PC-3 (cell line): ENCODE measurements at regions not wholly inside any gene's neighbourhood (a gene's known extent, or its start where the extent isn't known, plus 50 kb on each side); places are given as distances from the start of the nearest gene placed in this dataset.

Source experiments
- ATAC-seq: fragments of 200-7000 bp; cut with Tn5 transposase; 2 replicates; pipeline ENCODE4 v1.9.1; 2020; ENCODE audit warnings: mild to moderate bottlenecking, moderate library complexity
- BruUV-seq: library from RNA; stranded (reverse); fragments of 400-500 nt; replicated peaks from 2 replicates; lab custom pipeline; 2021; lab: Mats Ljungman, UMichigan
- CTCF ChIA-PET: fragments of 300-600 bp; sonication (Branson Sonifier 250); formaldehyde crosslinking; loops from one replicate; lab custom pipeline; 2022; ENCODE audit warnings: antibody characterized with exemption; lab: Charles Lee
- POLR2A ChIA-PET: fragments of 300-600 bp; sonication (Branson Sonifier 250); formaldehyde crosslinking; loops from one replicate; lab custom pipeline; 2022; ENCODE audit warnings: antibody characterized with exemption; ENCODE audit not compliant: unreplicated experiment; lab: Charles Lee
- DNase-seq: peaks from one replicate; pipeline ENCODE4 v3.0.0-alpha.2; 2015
- H2AFZ ChIP-seq: fragments of 300-600 bp; sonication (generic); 2 replicates; pipeline ENCODE4 v1.6.0; 2016; ENCODE audit warnings: antibody characterized with exemption, low read length
- H3F3A ChIP-seq: fragments of 300-600 bp; sonication (generic); one replicate; pipeline ENCODE4 v1.6.0; 2017; ENCODE audit warnings: antibody characterized with exemption, low read length, control low read depth, mild to moderate bottlenecking; ENCODE audit not compliant: unreplicated experiment
- H3K27ac ChIP-seq: fragments of 300-600 bp; sonication (generic); 2 replicates; pipeline ENCODE4 v1.5.1; 2016; ENCODE audit warnings: mild to moderate bottlenecking, low read length
- H3K27me3 ChIP-seq: fragments of 300-600 bp; sonication (generic); 2 replicates; pipeline ENCODE4 v1.6.1; 2016; ENCODE audit warnings: low read length, mixed read lengths
- H3K36me3 ChIP-seq: fragments of 300-600 bp; sonication (generic); 2 replicates; pipeline ENCODE4 v1.6.1; 2016; ENCODE audit warnings: low read depth, mixed run types, low read length, mixed read lengths
- H3K4me1 ChIP-seq: fragments of 300-600 bp; sonication (generic); 2 replicates; pipeline ENCODE4 v1.5.1; 2016; ENCODE audit warnings: low read length; ENCODE audit not compliant: insufficient read depth
- H3K4me2 ChIP-seq: fragments of 300-600 bp; sonication (generic); 2 replicates; pipeline ENCODE4 v1.6.0; 2016; ENCODE audit warnings: low read length
- H3K4me3 ChIP-seq: fragments of 300-600 bp; sonication (generic); 2 replicates; pipeline ENCODE4 v1.5.1; 2016; ENCODE audit warnings: mild to moderate bottlenecking, low read length, mixed read lengths
- H3K79me2 ChIP-seq: fragments of 300-600 bp; sonication (generic); 2 replicates; pipeline ENCODE4 v1.6.1; 2017; ENCODE audit warnings: low read length, mixed read lengths
- H3K9ac ChIP-seq: fragments of 300-600 bp; sonication (generic); 2 replicates; pipeline ENCODE4 v1.6.0; 2016; ENCODE audit warnings: mild to moderate bottlenecking, low read length
- H3K9me2 ChIP-seq: fragments of 300-600 bp; sonication (generic); replicated peaks from 2 replicates; pipeline ENCODE4 v1.6.1; 2016; ENCODE audit warnings: mixed run types, low read length, mixed read lengths
- H3K9me3 ChIP-seq: fragments of 300-600 bp; sonication (generic); 2 replicates; pipeline ENCODE4 v1.6.1; 2016; ENCODE audit warnings: low read length, mixed read lengths
- H4K20me1 ChIP-seq: fragments of 300-600 bp; sonication (generic); 2 replicates; pipeline ENCODE4 v1.6.1; 2016; ENCODE audit warnings: low read length, mixed read lengths
- CTCF ChIP-seq: fragments of 300-600 bp; sonication (generic); conservative IDR thresholded peaks from 2 replicates; pipeline ENCODE4 v1.5.1; 2017; ENCODE audit warnings: antibody characterized with exemption, low read depth, mild to moderate bottlenecking, low read length
- EZH2 ChIP-seq: fragments of 300-600 bp; sonication (generic); IDR thresholded peaks from one replicate; pipeline ENCODE4 v1.6.1; 2017; ENCODE audit warnings: antibody characterized with exemption, mild to moderate bottlenecking, low read length; ENCODE audit not compliant: unreplicated experiment
- EZH2phosphoT487 ChIP-seq: fragments of 300-600 bp; sonication (generic); IDR thresholded peaks from 2 replicates; pipeline ENCODE4 v1.6.1; 2018; ENCODE audit warnings: mild to moderate bottlenecking, antibody characterized with exemption, low read length, borderline replicate concordance
- intact Hi-C: fragments of 100-400 bp; cut with micrococcal nuclease; formaldehyde crosslinking; loops from 2 replicates; pipeline ENCODE4 v1.9.0; 2023

- ATAC-seq, result no peak
- intact Hi-C loops, result no loop called here
- Histone ChIP-seq H3K27ac (no peak overlapping the region), H3K9ac (no peak overlapping the region), H3K4me1 (peaks cover 12% of the 10 kb centered on the region; the same call in 1 of the 2 replicates), H3F3A (no peaks in the 10 kb centered on the region), H3K9me3 (no peaks in the 10 kb centered on the region), H2AFZ (no peak overlapping the region), H3K79me2 (no peaks in the 10 kb centered on the region), H3K27me3 (no peaks in the 10 kb centered on the region), H3K4me3 (no peak overlapping the region), H3K4me2 (no peak overlapping the region), H3K36me3 (no peaks in the 10 kb centered on the region), H3K9me2 (no peaks in the 10 kb centered on the region), H4K20me1 (no peaks in the 10 kb centered on the region)
- no TSS peak for BruUV-seq
- TF ChIP-seq EZH2phosphoT487, result no peak
- TF ChIP-seq EZH2, result no peak
- no peak for TF ChIP-seq CTCF
- peak; percentile 10 for DNase-seq
- POLR2A ChIA-PET, result no interaction called here
- CTCF ChIA-PET, result no interaction called here
Observed at GRCh38 chr2:66048667-66049066, 386.3 kb upstream of the MEIS1 start.

GRCh38 chr2:66041902-66042657 is 392.8 kb upstream of the MEIS1 start:
- Histone ChIP-seq H3F3A (no peaks in the 10 kb centered on the region), H3K36me3 (no peaks in the 10 kb centered on the region), H3K4me1 (no peaks in the 10 kb centered on the region), H3K27ac (no peak overlapping the region), H3K9ac (no peak overlapping the region), H3K9me3 (no peaks in the 10 kb centered on the region), H3K79me2 (no peaks in the 10 kb centered on the region), H3K9me2 (no peaks in the 10 kb centered on the region), H3K4me3 (no peak overlapping the region), H4K20me1 (no peaks in the 10 kb centered on the region), H2AFZ (no peak overlapping the region), H3K4me2 (no peak overlapping the region), H3K27me3 (peaks cover 26% of the 10 kb centered on the region; the same call in 1 of the 2 replicates)
- BruUV-seq, result no TSS peak
- DNase-seq (no peak), ATAC-seq (no peak)
- intact Hi-C loops, result no loop called here
- POLR2A ChIA-PET, result no interaction called here
- TF ChIP-seq EZH2phosphoT487, result no peak
- TF ChIP-seq EZH2, result no peak
- no peak for TF ChIP-seq CTCF
- CTCF ChIA-PET, result no interaction called here

- ChIA-PET POLR2A (no interaction called here), CTCF (no interaction called here)
- H3K9ac ChIP-seq, result no peak overlapping the region
- BruUV-seq, result no TSS peak
- no peaks in the 10 kb centered on the region for H3K79me2 ChIP-seq
- H3K4me1 ChIP-seq, result no peaks in the 10 kb centered on the region
- no peak overlapping the region for H3K4me3 ChIP-seq
- intact Hi-C loops, result no loop called here
- H3K9me3 ChIP-seq, result no peaks in the 10 kb centered on the region
- no peak overlapping the region for H3K4me2 ChIP-seq
- no peak for TF ChIP-seq EZH2
- no peak for TF ChIP-seq CTCF
- no peak for TF ChIP-seq EZH2phosphoT487
- no peak overlapping the region for H2AFZ ChIP-seq
- H4K20me1 ChIP-seq, result no peaks in the 10 kb centered on the region
- DNase-seq (no peak), ATAC-seq (no peak)
- peaks cover 28% of the 10 kb centered on the region; the same call in 1 of the 2 replicates for H3K27me3 ChIP-seq
- no peak overlapping the region for H3K27ac ChIP-seq
- H3K36me3 ChIP-seq, result no peaks in the 10 kb centered on the region
- no peaks in the 10 kb centered on the region for H3K9me2 ChIP-seq
- H3F3A ChIP-seq, result no peaks in the 10 kb centered on the region
Observed at GRCh38 chr2:66036948-66037347, 398.0 kb upstream of the MEIS1 start.
